Muscle of leg (tissue), 3 donors: ENCODE measurements at regions not wholly inside any gene's neighbourhood (a gene's known extent, or its start where the extent isn't known, plus 50 kb on each side); places are given as distances from the start of the nearest gene placed in this dataset.

Experiments
- DNase-seq: peaks from one replicate; pipeline ENCODE4 v3.0.0; 2013
- H3K27ac ChIP-seq: one replicate; pipeline ENCODE4 v1.5.1; 2013; ENCODE audit warnings: mild to moderate bottlenecking, low read length, control low read depth
- H3K27me3 ChIP-seq: one replicate; pipeline ENCODE4 v1.6.1; 2013; ENCODE audit warnings: low read length; ENCODE audit not compliant: control insufficient read depth, insufficient read depth
- H3K36me3 ChIP-seq: one replicate; pipeline ENCODE4 v1.6.1; 2013; ENCODE audit warnings: low read length; ENCODE audit not compliant: control insufficient read depth, insufficient read depth
- H3K4me1 ChIP-seq: one replicate; pipeline ENCODE4 v1.6.1; 2013; ENCODE audit warnings: low read length; ENCODE audit not compliant: control insufficient read depth, insufficient read depth
- H3K4me3 ChIP-seq: one replicate; pipeline ENCODE4 v1.5.1; 2013; ENCODE audit warnings: low read length, control low read depth
- H3K9me3 ChIP-seq: replicated peaks from 2 replicates; pipeline ENCODE4 v1.6.1; 2013; ENCODE audit warnings: low read depth, low read length; ENCODE audit not compliant: control insufficient read depth
- WGBS: methylation state at CpG from one replicate; pipeline ENCODE4 v1.1.5; 2013; ENCODE audit warnings: missing lambda C conversion rate; ENCODE audit not compliant: insufficient coverage; 5-methylcytosine and 5-hydroxymethylcytosine counted together

GRCh38 chr3:146838221-146838620, 233.1 kb upstream of the PLSCR5 start:
- no CpG with 5 or more reads among the region's 3 CpGs for WGBS
- Histone ChIP-seq H3K27ac (no peak overlapping the region), H3K4me1 (no peaks in the 10 kb centered on the region), H3K27me3 (no peaks in the 10 kb centered on the region), H3K36me3 (no peaks in the 10 kb centered on the region), H3K4me3 (no peak overlapping the region), H3K9me3 (no peaks in the 10 kb centered on the region)
- DNase-seq: no peak

GRCh38 chr3:146834917-146835316, 229.8 kb upstream of the PLSCR5 start:
- DNase-seq: peak; percentile 11
- H3K4me3 ChIP-seq: no peak overlapping the region

GRCh38 chr3:146832857-146833458, 227.8 kb upstream of the PLSCR5 start:
- 89% methylated on average over 4 of the region's 5 CpGs for WGBS
- no peak overlapping the region for H3K4me3 ChIP-seq
- DNase-seq: no peak

More at GRCh38 chr3:146834917-146835316, 229.8 kb upstream of the PLSCR5 start:
- no peaks in the 10 kb centered on the region for H3K4me1 ChIP-seq
- H3K27me3 ChIP-seq: no peaks in the 10 kb centered on the region
- no peaks in the 10 kb centered on the region for H3K9me3 ChIP-seq
- H3K36me3 ChIP-seq: no peaks in the 10 kb centered on the region
- H3K27ac ChIP-seq: no peak overlapping the region

GRCh38 chr3:146831659-146832058, 226.5 kb upstream of the PLSCR5 start:
- no peak for DNase-seq
- whole genome bisulfite sequencing: no CpG with 5 or more reads among the region's 1 CpG
- no peaks in the 10 kb centered on the region for H3K36me3 ChIP-seq

More at GRCh38 chr3:146832857-146833458, 227.8 kb upstream of the PLSCR5 start:
- no peaks in the 10 kb centered on the region for H3K4me1 ChIP-seq
- H3K27ac ChIP-seq: no peak overlapping the region
- H3K27me3 ChIP-seq: no peaks in the 10 kb centered on the region
- H3K9me3 ChIP-seq: no peaks in the 10 kb centered on the region
- no peaks in the 10 kb centered on the region for H3K36me3 ChIP-seq

GRCh38 chr3:146830231-146830630, 225.1 kb upstream of the PLSCR5 start:
- no peaks in the 10 kb centered on the region for H3K4me1 ChIP-seq
- no peaks in the 10 kb centered on the region for H3K9me3 ChIP-seq
- no peak for DNase-seq
- no peak overlapping the region for H3K27ac ChIP-seq
- no peak overlapping the region for H3K4me3 ChIP-seq
- H3K36me3 ChIP-seq: no peaks in the 10 kb centered on the region
- H3K27me3 ChIP-seq: no peaks in the 10 kb centered on the region

More at GRCh38 chr3:146831659-146832058, 226.5 kb upstream of the PLSCR5 start:
- H3K4me1 ChIP-seq: no peaks in the 10 kb centered on the region
- H3K27me3 ChIP-seq: no peaks in the 10 kb centered on the region
- H3K9me3 ChIP-seq: no peaks in the 10 kb centered on the region
- H3K4me3 ChIP-seq: no peak overlapping the region
- H3K27ac ChIP-seq: no peak overlapping the region

- Histone ChIP-seq H3K9me3 (no peaks in the 10 kb centered on the region), H3K27me3 (no peaks in the 10 kb centered on the region), H3K27ac (no peak overlapping the region), H3K4me1 (no peaks in the 10 kb centered on the region), H3K4me3 (no peak overlapping the region), H3K36me3 (no peaks in the 10 kb centered on the region)
- no CpG with 5 or more reads among the region's 1 CpG for WGBS
- no peak for DNase-seq
These were observed 222.7 kb upstream of the PLSCR5 start for GRCh38 chr3:146827836-146828235.

GRCh38 chr3:146823622-146824021, 218.5 kb upstream of the PLSCR5 start:
- Histone ChIP-seq H3K36me3 (no peaks in the 10 kb centered on the region), H3K27me3 (no peaks in the 10 kb centered on the region), H3K4me1 (no peaks in the 10 kb centered on the region), H3K9me3 (no peaks in the 10 kb centered on the region), H3K4me3 (no peak overlapping the region), H3K27ac (no peak overlapping the region)
- no peak for DNase-seq
- WGBS: no CpG with 5 or more reads among the region's 1 CpG

- Histone ChIP-seq H3K4me1 (no peaks in the 10 kb centered on the region), H3K36me3 (no peaks in the 10 kb centered on the region), H3K9me3 (no peaks in the 10 kb centered on the region), H3K4me3 (no peak overlapping the region), H3K27ac (no peak overlapping the region), H3K27me3 (no peaks in the 10 kb centered on the region)
- no peak for DNase-seq
- WGBS: no CpG with 5 or more reads among the region's 3 CpGs
These were observed 213.7 kb upstream of the PLSCR5 start for GRCh38 chr3:146818866-146819265.

- Histone ChIP-seq H3K9me3 (no peaks in the 10 kb centered on the region), H3K27me3 (no peaks in the 10 kb centered on the region), H3K36me3 (no peaks in the 10 kb centered on the region), H3K27ac (no peak overlapping the region), H3K4me1 (no peaks in the 10 kb centered on the region), H3K4me3 (no peak overlapping the region)
- WGBS: no CpG with 5 or more reads among the region's 4 CpGs
- no peak for DNase-seq
These were observed 213.2 kb upstream of the PLSCR5 start for GRCh38 chr3:146818301-146818700.

GRCh38 chr3:146817704-146818103, 212.6 kb upstream of the PLSCR5 start:
- no CpG with 5 or more reads among the region's 2 CpGs for WGBS
- peak; percentile 60 for DNase-seq
- Histone ChIP-seq H3K9me3 (no peaks in the 10 kb centered on the region), H3K36me3 (no peaks in the 10 kb centered on the region), H3K4me3 (no peak overlapping the region), H3K27me3 (no peaks in the 10 kb centered on the region), H3K27ac (no peak overlapping the region), H3K4me1 (no peaks in the 10 kb centered on the region)
